B cell (primary cell): ENCODE measurements at regions not wholly inside any gene's neighbourhood (a gene's known extent, or its start where the extent isn't known, plus 50 kb on each side); places are given as distances from the start of the nearest gene placed in this dataset.

ENCODE experiments used
- ATAC-seq: fragments of 200-7000 bp; cut with Tn5 transposase; one replicate; pipeline ENCODE4 v1.10.0; 2021; ENCODE audit warnings: low read depth, mild to moderate bottlenecking, moderate number of reproducible peaks, moderate library complexity
- CTCF ChIA-PET: fragments of 350-600 bp; sonication (Branson Sonifier 250); formaldehyde crosslinking; loops from one replicate; lab custom pipeline; 2021; ENCODE audit warnings: antibody characterized with exemption, inconsistent platforms; lab: Charles Lee
- POLR2A ChIA-PET: fragments of 350-600 bp; sonication (Branson Sonifier 250); formaldehyde crosslinking; loops from one replicate; lab custom pipeline; 2021; ENCODE audit warnings: antibody characterized with exemption; lab: Charles Lee
- DNase-seq: peaks from one replicate; pipeline ENCODE4 v3.0.0; 2013
- H2AFZ ChIP-seq: 2 replicates; pipeline ENCODE4 v1.6.1; 2012; ENCODE audit warnings: mild to moderate bottlenecking, low read depth, low read length; ENCODE audit not compliant: insufficient read depth, poor library complexity, severe bottlenecking
- H3K27ac ChIP-seq, 2 donors: 1 replicate in 1 of 2; 2 replicates in 1 of 2; pipeline ENCODE4 v1.5.1; 2012 to 2013; ENCODE audit warnings: low read length in 2 of 2, mild to moderate bottlenecking in 2 of 2, moderate library complexity in 1 of 2
- H3K27me3 ChIP-seq, 4 experiments: fragments of 200-600 bp in 1 of 4; sonication (generic) in 1 of 4; replicated peaks in 1 of 4; 1 replicate in 2 of 4; 2 replicates in 2 of 4; pipeline versions ENCODE4 v1.6.1 to v1.7.0; 2013 to 2016; ENCODE audit warnings: low read length in 3 of 4, mild to moderate bottlenecking in 2 of 4, mixed read lengths in 1 of 4, moderate library complexity in 1 of 4; ENCODE audit not compliant: insufficient read depth in 4 of 4, control insufficient read depth in 3 of 4; ENCODE audit errors: control extremely low read depth in 1 of 4
- H3K36me3 ChIP-seq, 2 experiments: replicated peaks in 1 of 2; 1 replicate in 1 of 2; 2 replicates in 1 of 2; pipeline versions ENCODE4 v1.6.1 to v1.7.1; 2013; ENCODE audit warnings: low read length in 1 of 2; ENCODE audit not compliant: insufficient read depth in 2 of 2, control insufficient read depth in 1 of 2; ENCODE audit errors: control extremely low read depth in 1 of 2, extremely low read depth in 1 of 2
- H3K4me1 ChIP-seq, 2 donors: fragments of 200-600 bp in 1 of 2; sonication (generic) in 1 of 2; 1 replicate in 1 of 2; 2 replicates in 1 of 2; pipeline versions ENCODE4 v1.5.1 to v1.6.1; 2013 to 2017; ENCODE audit warnings: low read length in 2 of 2; ENCODE audit not compliant: control insufficient read depth in 2 of 2, insufficient read depth in 2 of 2
- H3K4me2 ChIP-seq: replicated peaks from 2 replicates; pipeline ENCODE3; 2012; ENCODE audit warnings: mild to moderate bottlenecking, low read depth, low read length; ENCODE audit not compliant: poor library complexity, severe bottlenecking
- H3K4me3 ChIP-seq, 5 experiments: fragments of 200-600 bp in 1 of 5; sonication (generic) in 1 of 5; 1 replicate in 3 of 5; 2 replicates in 2 of 5; pipeline versions ENCODE4 v1.5.1 to v1.7.0; 2011 to 2016; ENCODE audit warnings: low read length in 4 of 5, mild to moderate bottlenecking in 4 of 5, low read depth in 2 of 5, control low read depth in 1 of 5, moderate library complexity in 1 of 5; ENCODE audit not compliant: insufficient read depth in 1 of 5; ENCODE audit errors: control extremely low read depth in 1 of 5, extremely low read depth in 1 of 5
- H3K79me2 ChIP-seq: fragments of 200-600 bp; sonication (generic); one replicate; pipeline ENCODE4 v1.6.0; 2016; ENCODE audit warnings: low read length; ENCODE audit not compliant: control insufficient read depth, insufficient read depth
- H3K9ac ChIP-seq: fragments of 200-600 bp; sonication (generic); 2 replicates; pipeline ENCODE4 v1.6.1; 2017; ENCODE audit warnings: mild to moderate bottlenecking, low read length, moderate library complexity
- H3K9me3 ChIP-seq, 3 donors: one replicate each; pipeline versions ENCODE4 v1.6.1 to v1.7.1; 2013; ENCODE audit warnings: low read length in 2 of 3; ENCODE audit not compliant: control insufficient read depth in 2 of 3, insufficient read depth in 1 of 3; ENCODE audit errors: control extremely low read depth in 1 of 3
- H4K20me1 ChIP-seq: 2 replicates; pipeline ENCODE4 v1.6.0; 2012; ENCODE audit warnings: mild to moderate bottlenecking, low read length; ENCODE audit not compliant: insufficient read depth, control insufficient read depth, poor library complexity, severe bottlenecking
- H3K27ac Mint-ChIP-seq: one replicate; pipeline ENCODE4 v1.8.0; 2021; ENCODE audit warnings: mixed read lengths
- H3K27me3 Mint-ChIP-seq: one replicate; pipeline ENCODE4 v1.8.0; 2021; ENCODE audit warnings: mixed read lengths
- H3K4me1 Mint-ChIP-seq: one replicate; pipeline ENCODE4 v1.8.0; 2021; ENCODE audit warnings: mixed read lengths
- H3K4me3 Mint-ChIP-seq: one replicate; pipeline ENCODE4 v1.8.0; 2021; ENCODE audit warnings: mixed read lengths
- H3K9me3 Mint-ChIP-seq: one replicate; pipeline ENCODE4 v1.8.0; 2022; ENCODE audit warnings: mixed read lengths; ENCODE audit not compliant: insufficient read depth
- EZH2 ChIP-seq: IDR thresholded peaks from 2 replicates; pipeline ENCODE4 v1.6.1; 2012; ENCODE audit warnings: borderline replicate concordance, low read depth, mild to moderate bottlenecking, moderate library complexity, low read length; ENCODE audit not compliant: insufficient read depth, poor library complexity, severe bottlenecking
- WGBS: methylation state at CpG from one replicate; pipeline ENCODE4 v1.1.5; 2013; ENCODE audit warnings: missing lambda C conversion rate; ENCODE audit not compliant: insufficient coverage; 5-methylcytosine and 5-hydroxymethylcytosine counted together
- intact Hi-C: fragments of 100-400 bp; cut with micrococcal nuclease; formaldehyde crosslinking; loops from one replicate; pipeline ENCODE4 v1.10.0; 2022
- TF ChIP-seq, protein P1 (sequence below): fragments of 200-600 bp; IDR thresholded peaks from one replicate; pipeline ENCODE4 v1.8.0; 2022; ENCODE audit warnings: antibody characterized with exemption, mild to moderate bottlenecking

DNA sequence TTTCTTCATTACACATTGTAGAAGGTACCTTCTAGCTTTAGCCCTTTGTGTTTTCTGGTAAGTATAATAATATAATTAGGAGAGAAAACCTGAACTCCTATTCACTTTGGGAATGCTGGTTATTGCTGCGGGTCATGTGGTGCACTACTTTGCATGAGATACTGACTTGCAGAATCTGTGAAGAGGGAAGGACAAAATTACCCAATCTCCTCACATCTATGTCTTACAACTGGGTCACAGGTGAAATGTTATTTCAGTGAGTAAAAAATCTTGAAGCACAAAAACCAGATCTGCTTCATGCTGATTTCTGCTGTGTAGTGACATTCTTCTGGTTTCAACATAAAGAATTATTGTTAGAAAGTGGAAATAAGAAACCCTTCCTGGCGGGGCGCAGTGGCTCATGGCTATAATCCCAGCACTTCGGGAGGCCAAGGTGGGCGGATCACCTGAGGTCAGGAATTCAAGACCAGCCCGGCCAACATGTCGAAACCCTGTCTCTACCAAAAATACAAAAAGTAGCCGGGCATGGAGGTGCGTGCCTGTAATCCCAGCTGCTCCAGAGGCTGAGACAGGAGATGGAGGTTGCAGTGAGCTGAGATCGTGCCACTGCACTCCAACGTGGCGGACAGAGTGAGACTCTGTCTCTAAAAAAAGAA, 211.0 kb upstream of the REG3G start:
- no peaks in the 10 kb centered on the region for H4K20me1 ChIP-seq
- Mint-ChIP-seq H3K4me3 (no peak overlapping the region), H3K4me1 (no peaks in the 10 kb centered on the region), H3K27me3 (no peaks in the 10 kb centered on the region), H3K27ac (no peak overlapping the region), H3K9me3 (peaks cover 2% of the 10 kb centered on the region)
- intact Hi-C loops, result no loop called here
- ATAC-seq (no peak), DNase-seq (no peak)
- POLR2A ChIA-PET, result no interaction called here
- CTCF ChIA-PET, result no interaction called here
- no peaks in the 10 kb centered on the region for H3K9me3 ChIP-seq
- no peak overlapping the region for H3K4me3 ChIP-seq
- no peaks in the 10 kb centered on the region for H3K4me1 ChIP-seq
- no peak overlapping the region for H3K4me2 ChIP-seq
- TF ChIP-seq, protein P1, sequence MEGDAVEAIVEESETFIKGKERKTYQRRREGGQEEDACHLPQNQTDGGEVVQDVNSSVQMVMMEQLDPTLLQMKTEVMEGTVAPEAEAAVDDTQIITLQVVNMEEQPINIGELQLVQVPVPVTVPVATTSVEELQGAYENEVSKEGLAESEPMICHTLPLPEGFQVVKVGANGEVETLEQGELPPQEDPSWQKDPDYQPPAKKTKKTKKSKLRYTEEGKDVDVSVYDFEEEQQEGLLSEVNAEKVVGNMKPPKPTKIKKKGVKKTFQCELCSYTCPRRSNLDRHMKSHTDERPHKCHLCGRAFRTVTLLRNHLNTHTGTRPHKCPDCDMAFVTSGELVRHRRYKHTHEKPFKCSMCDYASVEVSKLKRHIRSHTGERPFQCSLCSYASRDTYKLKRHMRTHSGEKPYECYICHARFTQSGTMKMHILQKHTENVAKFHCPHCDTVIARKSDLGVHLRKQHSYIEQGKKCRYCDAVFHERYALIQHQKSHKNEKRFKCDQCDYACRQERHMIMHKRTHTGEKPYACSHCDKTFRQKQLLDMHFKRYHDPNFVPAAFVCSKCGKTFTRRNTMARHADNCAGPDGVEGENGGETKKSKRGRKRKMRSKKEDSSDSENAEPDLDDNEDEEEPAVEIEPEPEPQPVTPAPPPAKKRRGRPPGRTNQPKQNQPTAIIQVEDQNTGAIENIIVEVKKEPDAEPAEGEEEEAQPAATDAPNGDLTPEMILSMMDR, result no peak
- no peak for TF ChIP-seq EZH2
- no peak overlapping the region for H3K27ac ChIP-seq
- H3K79me2 ChIP-seq, result no peaks in the 10 kb centered on the region
- no peaks in the 10 kb centered on the region for H3K27me3 ChIP-seq
- H2AFZ ChIP-seq, result no peak overlapping the region
- H3K36me3 ChIP-seq, result no peaks in the 10 kb centered on the region
- WGBS, result 91% methylated on average over 8 of the region's 12 CpGs
- H3K9ac ChIP-seq, result no peak overlapping the region

DNA sequence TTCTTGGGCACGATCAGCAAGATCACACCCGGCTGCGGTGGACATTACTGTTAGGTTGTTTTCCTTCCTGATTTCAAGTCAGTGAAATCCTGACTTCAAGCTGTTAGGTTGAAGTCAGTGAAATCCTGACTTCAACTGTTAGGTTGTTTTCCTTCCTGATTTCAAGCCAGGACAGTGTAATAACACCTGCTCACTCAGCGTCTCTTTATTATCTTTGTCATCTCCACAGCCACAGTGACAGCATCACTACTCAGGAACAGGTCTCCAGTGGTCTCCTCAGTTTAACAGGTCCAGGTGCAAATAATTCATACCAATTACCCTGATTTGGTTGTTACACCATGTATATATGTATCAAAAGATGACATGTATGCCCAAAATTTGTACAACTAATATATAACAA, 208.1 kb upstream of the REG3G start:
- intact Hi-C loops, result no loop called here
- H4K20me1 ChIP-seq, result no peaks in the 10 kb centered on the region
- no peak overlapping the region for H3K4me3 ChIP-seq
- 63% methylated on average over 4 of the region's 4 CpGs for WGBS
- no peak overlapping the region for H3K27ac Mint-ChIP-seq
- ATAC-seq, result no peak
- DNase-seq, result no peak
- H3K27me3 ChIP-seq, result no peaks in the 10 kb centered on the region
- peaks cover 2% of the 10 kb centered on the region for H3K9me3 Mint-ChIP-seq
- H3K27ac ChIP-seq, result no peak overlapping the region
- ChIA-PET CTCF (no interaction called here), POLR2A (no interaction called here)
- no peaks in the 10 kb centered on the region for H3K79me2 ChIP-seq
- TF ChIP-seq, protein P1, result no peak
- TF ChIP-seq EZH2, result no peak
- no peak overlapping the region for H3K4me2 ChIP-seq
- H3K4me1 Mint-ChIP-seq, result no peaks in the 10 kb centered on the region
- H3K4me3 Mint-ChIP-seq, result no peak overlapping the region
- H3K4me1 ChIP-seq, result no peaks in the 10 kb centered on the region
- no peaks in the 10 kb centered on the region for H3K9me3 ChIP-seq
- H3K9ac ChIP-seq, result no peak overlapping the region
- no peaks in the 10 kb centered on the region for H3K36me3 ChIP-seq
- H2AFZ ChIP-seq, result no peak overlapping the region
- H3K27me3 Mint-ChIP-seq, result no peaks in the 10 kb centered on the region
